RWPE1 (cell line): ENCODE measurements at regions not wholly inside any gene's neighbourhood (a gene's known extent, or its start where the extent isn't known, plus 50 kb on each side); places are given as distances from the start of the nearest gene placed in this dataset.
"Not testable (repeated sequence)": the region's sequence is repeated elsewhere in the genome, so short reads cannot be mapped to it uniquely, and the experiment has no call there.

Experiments
- CTCF ChIA-PET: fragments of 350-600 bp; sonication (Branson Sonifier 250); formaldehyde crosslinking; extraction: SDS; loops from one replicate; lab custom pipeline; 2021; lab: Yijun Ruan, JAX
- POLR2A ChIA-PET: fragments of 400-600 bp; formaldehyde crosslinking; extraction: SDS; loops from one replicate; lab custom pipeline; 2020; ENCODE audit warnings: antibody characterized with exemption; ENCODE audit not compliant: low non-redundant PET; lab: Yijun Ruan, JAX
- DNase-seq: peaks from one replicate; pipeline ENCODE4 v3.0.0; 2012; ENCODE audit warnings: low spot score
- H3K27ac ChIP-seq: fragments of 450-650 bp; 2 replicates; pipeline ENCODE4 v1.5.1; 2017

DNA sequence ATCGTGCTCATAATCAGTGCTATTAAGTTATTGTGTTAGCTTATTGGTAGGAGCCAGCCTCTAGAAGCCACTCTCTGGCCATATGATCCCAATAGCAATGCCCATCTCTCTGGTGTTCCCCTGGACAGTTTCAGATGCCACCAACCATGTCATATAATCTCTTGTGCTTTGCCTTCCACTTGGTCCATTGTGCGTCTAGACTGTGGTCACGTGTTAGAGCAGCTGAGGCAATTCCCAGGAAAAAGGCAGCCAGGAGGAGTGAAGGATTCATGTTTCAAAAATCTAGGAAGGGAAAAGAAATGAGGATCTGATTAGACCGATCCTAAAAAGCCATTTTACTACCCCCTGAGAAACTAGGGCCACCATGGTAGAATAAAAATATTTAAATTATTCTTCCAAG is 58.6 kb upstream of the AGAP9 start:
- H3K27ac ChIP-seq, POLR2A ChIA-PET, DNase-seq, CTCF ChIA-PET: not testable (repeated sequence)

DNA sequence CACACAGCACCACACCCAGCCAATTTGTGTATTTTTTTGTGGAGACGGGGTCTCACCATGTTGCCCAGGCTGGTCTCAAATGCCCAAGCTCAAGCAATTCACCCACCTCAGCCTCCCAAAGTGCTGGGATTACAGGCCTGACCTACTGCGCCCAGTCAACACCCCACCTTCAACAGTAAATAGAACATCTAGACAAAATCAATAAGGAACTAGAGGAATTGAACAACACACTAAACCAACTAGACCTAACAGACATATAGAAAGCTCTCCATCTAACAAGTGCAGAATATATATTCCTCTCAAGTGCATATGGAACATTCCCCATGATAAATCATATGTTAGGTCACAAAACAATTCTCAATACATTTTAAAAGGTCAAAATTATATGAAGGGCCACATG is 56.6 kb upstream of the AGAP9 start:
- H3K27ac ChIP-seq, CTCF ChIA-PET, POLR2A ChIA-PET, DNase-seq: not testable (repeated sequence)

DNA sequence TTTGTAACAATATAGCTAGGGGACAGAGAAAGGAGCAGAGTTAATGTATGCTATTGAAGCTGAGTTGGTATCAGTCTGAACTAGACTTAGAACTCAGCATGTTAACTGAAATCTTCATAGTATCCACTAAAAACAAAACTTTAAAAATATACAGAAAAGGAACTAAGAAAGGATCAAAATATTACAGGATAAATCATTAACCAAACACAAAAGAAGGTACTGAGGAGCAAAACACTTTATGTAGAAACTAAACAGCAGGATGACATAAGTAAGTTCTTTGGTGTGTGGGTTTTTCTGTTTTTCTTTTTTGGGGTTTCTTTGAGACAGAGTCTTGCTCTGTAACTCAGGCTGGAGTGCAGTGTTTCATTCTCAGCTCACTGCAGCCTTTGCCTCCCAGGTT is 55.1 kb upstream of the AGAP9 start:
- H3K27ac ChIP-seq, CTCF ChIA-PET, DNase-seq, POLR2A ChIA-PET: not testable (repeated sequence)
